Occipital lobe (tissue), 1 donor: ENCODE measurements at regions not wholly inside any gene's neighbourhood (a gene's known extent, or its start where the extent isn't known, plus 50 kb on each side); places are given as distances from the start of the nearest gene placed in this dataset.
"Not testable (repeated sequence)": the region's sequence is repeated elsewhere in the genome, so short reads cannot be mapped to it uniquely, and the experiment has no call there.

Experiments used
- DNase-seq: peaks from one replicate; lab custom pipeline; 2025; lab: John Stamatoyannopoulos, UW

DNA sequence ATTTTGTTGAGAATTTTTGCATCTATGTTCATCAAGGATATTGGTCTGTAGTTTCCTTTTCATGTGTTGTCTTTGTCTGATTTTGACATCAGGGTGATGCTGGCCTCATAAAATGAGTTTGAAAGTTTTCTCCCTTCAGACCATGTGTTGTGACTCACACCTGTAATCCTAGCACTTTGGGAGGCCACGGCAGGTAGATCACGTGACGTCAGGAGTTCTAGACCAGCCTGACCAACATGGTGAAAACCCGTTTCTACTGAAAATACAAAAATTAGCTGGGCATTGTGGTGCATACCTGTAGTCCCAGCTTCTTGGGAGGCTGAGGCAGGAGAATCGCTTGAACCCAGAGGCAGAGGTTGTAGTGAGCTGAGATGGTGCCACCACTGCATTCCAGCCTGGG lies 716.4 kb upstream of the GOT2 start:
- DNase-seq = not testable (repeated sequence)

DNA sequence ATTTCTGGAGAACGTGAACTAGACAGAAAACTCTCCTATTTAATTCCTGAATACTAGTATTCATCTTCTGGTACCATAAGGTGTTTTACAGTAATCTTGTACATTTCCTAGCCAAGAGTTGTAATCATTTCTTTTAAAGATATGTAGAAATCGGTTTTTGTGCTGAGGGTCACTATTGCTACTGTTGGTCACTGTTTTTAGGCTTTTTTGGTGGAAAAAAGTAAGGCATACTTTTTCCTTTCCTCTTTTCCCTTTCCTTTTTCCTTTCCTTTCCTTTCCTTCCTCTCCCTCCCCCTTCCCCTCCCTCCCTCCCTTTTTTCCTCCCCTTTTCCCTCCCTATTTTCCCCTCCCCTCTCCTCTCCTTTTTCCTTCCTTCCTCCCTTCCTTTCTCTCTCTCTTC lies 706.4 kb upstream of the GOT2 start:
- no peak for DNase-seq

DNA sequence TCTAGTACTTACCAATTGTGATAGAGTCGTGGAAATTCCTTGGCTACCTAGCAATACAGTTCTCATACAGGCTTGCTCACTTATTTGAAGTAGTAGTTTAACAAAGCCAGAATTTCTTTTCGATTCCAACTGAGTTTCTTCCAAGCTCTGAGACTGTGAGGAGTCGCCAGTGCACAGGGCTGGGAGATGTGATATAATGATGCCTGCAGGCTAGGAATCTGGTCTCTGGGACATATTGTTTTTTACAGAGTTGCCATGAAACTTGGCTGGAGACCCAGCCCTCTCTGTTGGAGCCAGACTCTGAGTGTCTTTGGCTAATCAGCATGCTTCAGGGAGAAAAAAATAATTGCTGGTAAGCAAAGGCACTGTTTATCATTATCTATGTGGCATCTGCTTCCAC lies 698.8 kb upstream of the GOT2 start:
- no peak for DNase-seq

DNA sequence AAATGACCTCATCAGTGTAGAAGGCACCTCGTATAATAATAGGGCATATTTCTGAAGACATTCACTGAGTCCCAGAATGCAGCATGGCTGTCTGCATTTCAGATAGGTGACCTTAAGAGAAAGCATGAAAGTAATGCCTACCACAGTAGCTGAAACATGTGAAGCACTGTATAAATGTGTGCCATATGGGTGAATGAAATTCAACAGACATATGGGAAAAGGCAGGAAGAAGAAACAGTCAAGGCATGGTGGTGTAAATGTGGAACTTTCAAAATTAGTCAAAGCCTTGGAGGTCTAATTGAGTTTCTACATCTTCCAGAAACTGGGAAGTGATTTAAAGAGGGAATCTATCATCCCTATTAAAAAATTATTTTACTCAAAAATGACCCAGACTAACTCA lies 698.2 kb upstream of the GOT2 start:
- no peak for DNase-seq

DNA sequence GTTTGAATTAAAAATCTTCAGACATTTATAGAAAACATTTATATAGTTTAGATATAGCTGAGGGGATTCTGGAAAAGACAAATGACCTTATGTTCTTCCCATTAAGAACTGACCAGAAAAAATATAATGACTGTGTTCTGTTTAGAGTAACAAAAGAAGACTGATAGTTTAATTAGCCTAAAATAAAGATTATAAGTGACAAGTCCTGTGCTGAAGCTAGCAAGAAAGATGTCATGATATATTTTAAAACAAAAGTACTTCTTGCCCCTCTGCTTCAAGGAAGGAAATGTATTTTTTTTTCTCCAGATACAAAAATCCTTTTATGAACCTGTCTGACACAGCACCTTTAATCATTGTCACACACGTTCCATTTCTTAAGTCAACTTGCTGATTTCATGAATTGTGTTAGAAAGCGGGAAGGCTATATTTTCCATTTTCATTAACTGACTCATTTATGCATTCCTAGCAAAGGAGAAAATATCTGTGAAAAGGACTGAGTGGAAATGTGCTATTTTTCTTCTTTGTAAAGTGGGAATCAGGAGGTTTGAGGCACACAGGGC lies 690.7 kb upstream of the GOT2 start:
- no peak for DNase-seq

DNA sequence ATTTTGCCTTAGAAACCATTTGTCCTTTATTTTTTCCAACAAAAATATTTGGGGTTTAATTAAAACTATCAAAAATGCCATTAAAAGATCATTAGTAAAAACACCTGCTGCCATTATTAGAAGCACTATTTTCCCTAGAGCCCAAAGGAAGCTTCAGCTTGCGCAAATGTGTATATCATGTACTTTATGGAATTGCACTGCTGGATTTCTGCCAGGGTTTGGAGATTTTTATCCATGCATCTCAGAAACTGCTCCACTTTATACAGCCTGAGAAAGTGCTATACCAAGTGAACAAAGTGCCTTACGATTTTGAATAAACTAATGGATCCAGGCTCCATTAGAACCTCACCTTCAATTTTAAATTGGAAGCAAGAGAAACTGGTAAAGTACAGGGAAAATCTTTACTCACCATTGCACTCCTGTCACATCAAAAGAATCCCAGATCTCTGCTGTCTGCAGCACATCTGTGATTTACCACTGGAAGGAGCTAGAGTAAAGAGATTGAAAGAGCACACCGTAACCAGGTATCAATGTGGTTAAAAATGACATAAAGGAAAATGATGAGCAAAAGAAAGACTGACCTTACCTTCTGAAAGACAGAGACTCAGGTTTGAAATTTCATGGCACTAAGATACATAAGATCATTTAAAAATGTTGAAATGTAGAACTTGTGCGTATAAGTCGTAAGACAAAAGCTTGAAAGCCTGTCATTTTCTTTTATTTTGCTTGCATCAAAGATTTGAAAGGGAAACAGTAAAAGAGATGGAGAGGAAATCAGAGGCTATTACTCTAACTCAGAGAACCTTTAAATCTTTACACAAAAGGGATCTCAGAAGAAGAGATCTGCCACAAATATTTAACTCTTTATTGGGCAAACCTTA lies 678.1 kb upstream of the GOT2 start:
- DNase-seq = no peak

DNA sequence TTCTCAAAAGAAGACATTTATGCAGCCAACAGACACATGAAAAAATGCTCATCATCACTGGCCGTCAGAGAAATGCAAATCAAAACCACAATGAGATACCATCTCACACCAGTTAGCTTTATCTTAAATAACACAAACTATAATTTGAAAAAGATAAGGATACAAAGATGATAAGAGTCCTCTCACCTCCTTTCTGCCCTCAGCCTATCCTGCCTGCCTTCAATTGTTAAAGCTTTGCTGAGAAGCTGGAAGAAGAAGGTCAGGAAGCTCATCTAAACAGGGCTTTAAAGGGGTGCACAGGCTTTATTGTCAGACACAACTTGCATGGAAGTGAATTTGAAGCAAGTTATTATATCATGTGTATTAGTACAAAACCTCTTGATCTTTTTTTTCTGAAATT lies 676.3 kb upstream of the GOT2 start:
- no peak for DNase-seq

DNA sequence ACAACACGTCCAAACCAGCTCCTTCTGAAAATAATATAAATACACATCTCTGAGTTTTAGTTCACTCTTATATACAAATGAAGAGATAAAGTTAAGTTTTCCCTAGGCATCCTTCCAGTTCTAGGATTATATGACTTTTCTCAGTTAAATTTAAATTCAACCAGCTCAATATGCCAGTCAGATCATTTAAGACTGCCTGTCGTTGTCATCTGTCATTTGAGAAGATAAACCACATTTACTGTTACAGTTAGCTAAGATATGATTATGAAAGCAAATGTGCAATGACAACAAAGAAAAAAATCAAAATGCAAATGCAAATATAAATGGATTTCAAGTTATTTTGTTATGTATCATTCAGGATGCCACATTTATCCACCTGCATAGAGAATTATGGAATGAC lies 671.7 kb upstream of the GOT2 start:
- no peak for DNase-seq

DNA sequence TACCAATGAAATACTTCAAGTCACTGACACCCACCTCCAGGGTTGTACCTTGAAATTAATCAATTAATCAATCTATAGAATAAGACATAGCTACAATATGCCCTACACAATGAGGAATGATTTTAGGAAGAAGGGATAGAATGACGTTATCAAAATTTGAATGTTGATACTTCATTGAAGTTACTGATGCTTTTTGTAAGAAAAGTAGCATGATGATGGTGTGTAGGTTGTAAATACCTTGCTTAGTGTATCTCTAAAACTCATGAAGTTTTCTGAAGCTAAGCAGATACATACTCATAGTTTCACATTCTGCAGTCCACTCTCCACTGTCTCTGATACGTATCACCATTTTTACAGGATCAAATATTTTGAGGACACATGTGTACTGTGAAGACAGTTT lies 670.4 kb upstream of the GOT2 start:
- DNase-seq = no peak

DNA sequence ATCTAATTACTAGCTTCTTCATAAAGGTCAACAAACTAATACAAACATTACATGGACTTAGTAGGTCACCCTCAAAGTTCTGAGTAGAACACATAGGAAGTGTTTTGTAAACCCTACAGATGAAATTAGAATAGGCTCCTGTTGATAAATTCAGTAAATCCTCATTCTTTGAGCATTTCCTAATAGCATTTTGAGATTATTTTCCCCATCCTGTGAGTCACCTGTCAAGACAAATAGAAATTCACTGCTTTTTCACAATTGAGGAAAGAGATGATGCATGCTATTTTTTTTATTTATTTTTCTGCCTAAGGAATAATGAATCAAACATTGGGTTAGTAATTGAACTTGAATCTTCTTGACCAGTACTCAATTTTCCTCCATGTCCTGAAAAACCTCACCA lies 666.7 kb upstream of the GOT2 start:
- no peak for DNase-seq

DNA sequence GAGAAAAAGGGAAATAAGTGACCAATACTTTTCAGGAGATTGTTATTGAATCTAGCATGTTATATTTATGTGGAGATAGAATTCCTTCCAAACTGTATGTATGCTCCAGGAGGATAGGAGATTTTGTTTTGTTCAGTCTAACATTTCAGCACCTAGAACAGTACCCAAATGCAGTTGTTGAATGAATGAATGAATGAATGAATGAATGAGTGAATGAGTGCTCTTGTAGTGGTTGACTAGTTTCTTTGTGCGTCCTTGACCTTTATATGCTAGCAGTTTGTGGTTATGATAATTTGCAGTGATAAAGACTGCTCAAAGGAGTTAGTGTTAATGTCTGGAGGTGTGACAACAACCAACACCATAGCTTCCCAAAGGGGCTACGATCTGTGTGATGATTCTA lies 663.5 kb upstream of the GOT2 start:
- DNase-seq = no peak

DNA sequence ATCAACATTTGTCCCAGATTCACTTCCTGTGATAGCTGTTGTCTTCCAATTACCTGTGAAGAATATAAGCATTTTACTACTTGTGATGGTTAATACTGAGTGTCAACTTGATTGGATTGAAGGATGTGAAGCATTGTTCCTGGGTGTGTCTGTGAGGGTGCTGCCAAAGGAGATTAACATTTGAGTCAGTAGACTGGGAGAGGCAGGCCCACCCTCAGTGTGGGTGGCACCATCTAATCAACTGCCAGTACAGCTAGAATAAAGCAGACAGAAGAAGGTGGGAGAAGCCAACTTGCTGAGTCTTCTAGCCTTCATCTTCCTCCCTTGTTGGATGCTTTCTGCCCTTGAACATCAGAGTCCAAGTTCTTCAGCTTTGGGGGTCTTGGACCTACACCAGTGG lies 660.4 kb upstream of the GOT2 start:
- no peak for DNase-seq

DNA sequence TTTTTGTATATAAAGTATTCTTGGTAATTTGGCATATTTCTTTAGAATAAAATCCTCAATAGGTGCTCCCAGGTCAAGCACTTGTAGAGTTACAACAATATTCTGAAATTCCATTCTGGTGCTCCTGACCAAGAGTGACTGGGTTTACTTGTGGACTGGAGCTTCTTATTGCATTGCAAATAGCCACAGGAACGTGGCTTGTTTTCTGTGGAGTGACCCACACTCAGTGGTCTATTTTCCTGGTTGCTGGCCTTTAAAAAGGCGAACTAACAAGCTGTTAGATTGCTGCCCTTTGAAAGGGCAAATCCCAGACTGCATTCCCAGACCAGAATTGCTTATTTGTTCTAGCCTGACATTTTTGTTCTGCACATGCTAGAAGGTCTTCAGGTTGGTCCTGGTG lies 658.8 kb upstream of the GOT2 start:
- no peak for DNase-seq

DNA sequence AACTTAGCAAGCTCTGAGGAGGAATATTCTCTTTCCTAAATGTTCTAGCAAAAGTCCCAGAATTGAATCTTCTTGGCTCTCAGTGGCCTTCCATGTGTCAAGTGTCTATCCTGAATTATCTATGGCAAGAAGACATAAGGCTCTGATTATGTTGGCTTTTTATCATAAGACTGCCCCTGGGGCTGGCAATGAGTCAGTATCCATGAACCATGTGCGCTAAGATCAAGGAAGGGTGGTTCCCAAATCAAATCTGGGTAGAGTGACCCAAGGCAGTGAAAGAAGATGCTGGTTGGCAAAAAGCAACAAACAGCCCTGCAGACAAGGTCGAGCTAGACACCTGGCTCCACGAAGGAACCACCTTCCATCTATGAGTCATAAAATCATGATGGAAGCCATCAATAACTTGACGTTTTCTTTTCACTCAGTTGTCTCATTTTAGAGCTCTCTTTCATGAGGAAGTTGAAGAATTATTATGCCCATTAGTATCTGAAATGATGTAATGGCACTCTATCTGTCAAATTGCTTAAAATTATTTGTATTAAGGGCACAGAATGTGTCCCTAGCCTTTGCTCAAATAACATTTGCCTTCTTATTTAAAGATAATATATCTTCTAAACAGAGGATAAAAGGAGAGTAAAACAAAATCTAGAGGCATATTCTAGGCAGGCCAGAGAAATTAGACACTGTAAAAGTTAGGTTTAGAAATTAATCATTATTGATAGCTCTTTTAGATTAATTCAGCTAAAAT lies 657.7 kb upstream of the GOT2 start:
- DNase-seq = no peak

DNA sequence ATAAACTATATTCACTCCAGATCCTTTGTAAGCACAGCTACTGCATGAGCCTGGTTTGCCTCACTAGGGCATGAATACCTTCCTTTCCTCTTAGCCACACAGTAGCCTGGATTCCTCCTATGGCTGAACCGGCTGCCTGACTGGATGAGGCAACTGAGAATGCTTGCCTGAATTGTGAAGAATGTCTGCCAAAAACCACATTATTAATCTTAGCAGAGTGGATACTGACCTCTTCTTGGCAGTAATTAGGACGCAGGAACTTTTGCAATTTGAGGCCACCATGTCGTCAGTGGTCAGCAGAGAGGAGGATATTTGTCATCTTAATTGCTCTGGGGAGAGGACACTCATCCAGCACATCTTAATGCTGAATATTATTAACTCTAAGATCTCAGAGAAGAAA lies 651.8 kb upstream of the GOT2 start:
- DNase-seq = no peak

DNA sequence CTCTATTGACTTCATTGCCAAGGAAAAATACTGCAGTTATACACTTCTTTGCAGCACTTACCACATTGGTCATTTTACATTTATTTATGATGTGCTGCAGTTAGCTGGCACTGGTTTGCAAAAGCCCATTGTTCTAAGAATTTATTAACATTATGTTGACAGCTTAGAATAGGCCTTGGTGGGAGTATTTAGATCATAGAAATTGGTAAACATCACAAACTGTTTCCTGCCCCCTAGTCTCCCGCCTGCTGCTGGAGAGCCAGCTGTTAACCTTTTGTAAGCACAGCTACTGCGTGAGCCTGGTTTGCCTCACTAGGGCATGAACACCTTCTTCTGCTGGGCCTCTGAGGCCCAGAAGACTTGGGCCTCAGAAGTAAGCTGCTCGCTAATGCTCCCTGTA lies 651.4 kb upstream of the GOT2 start:
- no peak for DNase-seq

DNA sequence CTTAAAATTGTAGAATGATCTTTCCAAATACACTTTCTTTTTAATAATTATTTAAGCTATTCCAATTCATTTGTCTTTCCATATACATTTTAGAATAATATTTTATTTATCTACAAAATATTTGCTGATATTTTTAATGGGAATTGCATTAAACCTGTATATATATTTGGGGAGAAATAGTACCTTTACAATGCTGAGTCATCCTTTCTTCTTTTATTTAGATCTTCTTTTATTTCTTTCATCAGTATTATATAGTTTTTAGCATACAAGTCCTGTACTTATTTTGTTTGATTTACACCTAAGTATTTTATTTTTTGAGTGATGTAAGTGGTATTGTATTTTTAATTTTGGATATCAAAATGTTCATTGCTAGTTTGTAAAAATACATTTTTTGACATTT lies 639.5 kb upstream of the GOT2 start:
- no peak for DNase-seq

DNA sequence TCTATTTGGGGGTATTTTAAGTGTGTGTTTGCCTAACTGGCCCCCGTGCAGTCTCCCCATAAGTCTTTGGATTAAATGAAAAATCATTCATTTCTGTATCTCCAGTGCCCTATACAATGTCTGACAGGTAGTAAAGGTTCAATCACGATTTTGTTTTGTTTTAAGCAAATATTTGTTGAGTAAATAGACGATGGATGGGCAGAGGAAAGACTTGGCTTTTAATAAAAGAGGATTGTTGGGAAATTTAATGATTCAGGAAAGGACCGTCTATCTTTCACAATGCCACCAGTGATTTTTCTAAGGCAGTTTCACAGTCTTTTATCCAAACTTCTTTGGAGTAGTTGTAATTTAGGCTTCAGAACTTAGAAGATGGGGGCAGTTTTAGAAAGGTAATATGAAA lies 636.6 kb upstream of the GOT2 start:
- no peak for DNase-seq

DNA sequence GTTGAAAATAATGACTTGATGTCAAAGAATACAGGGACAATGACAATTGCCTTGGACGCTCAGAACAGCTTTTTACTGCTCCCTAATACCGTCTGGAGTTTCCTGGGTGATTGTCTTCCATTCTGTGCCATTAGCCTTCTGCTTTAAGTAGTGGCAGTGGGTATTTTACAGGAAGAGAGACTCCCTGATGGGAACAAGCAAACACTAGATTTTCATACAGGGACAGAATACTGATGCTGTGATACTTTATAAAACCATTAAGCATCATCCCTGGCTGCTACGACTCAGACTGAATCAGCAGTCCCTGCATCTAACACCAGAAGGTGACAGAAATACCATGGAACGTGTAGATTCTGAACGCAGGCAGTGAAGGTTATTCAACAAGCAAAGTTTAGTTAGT lies 635.4 kb upstream of the GOT2 start:
- DNase-seq = no peak

DNA sequence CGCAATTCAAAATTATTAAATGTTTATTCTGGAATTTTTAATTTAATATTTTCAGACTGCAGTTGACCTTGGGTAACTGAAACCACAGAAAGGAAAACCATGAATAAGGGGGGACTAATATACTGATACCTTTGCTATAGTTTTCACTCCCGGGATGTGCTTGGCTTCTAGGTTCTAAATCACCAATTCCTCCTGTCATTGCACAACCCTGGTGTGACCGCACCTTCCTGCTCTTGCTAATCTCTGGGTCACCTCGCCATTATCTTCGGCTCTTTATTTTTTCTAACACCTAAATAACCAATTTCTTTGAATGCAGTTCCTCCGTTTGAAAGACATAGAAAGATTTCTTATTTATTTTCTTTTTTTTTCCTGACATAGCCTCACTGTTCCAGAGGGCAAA lies 634.5 kb upstream of the GOT2 start:
- DNase-seq = no peak

DNA sequence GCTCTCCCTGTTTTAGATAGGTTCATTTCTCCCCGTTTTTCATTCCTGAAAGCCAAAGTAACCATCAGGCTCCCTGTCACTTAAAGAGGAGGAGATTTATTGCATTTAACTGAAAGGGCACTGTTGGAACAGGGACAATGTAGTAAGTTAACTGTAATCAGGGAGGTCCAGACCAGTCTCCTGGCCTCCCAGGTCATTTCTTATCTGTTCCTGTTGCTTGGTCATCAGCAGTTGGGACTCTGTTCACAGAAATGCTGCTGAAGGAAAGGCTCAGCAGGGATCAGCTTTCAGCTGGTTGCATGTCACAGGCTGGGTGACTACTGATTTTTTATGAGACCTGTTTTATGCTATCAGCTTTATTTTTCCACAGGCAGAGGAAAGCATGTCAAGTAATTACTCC lies 622.6 kb upstream of the GOT2 start:
- DNase-seq = no peak

DNA sequence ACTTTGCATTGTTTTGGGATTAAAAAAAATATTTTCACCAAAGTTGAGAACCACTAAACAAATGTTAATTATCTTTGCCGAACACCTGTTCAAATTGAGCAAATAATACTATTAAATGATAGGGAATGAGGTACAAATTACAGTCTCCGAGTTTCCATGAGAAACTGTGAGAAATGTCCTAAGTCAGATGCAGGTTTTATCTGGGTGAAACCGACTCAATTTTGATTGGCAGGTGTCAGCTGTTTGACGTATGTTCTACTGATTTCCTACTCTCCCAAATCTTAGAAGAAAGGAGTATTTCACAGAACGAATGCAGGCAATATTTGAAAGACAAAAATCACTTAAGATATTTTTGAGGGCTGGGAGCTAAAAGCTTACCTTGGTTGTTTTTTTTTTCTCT lies 622.0 kb upstream of the GOT2 start:
- DNase-seq = no peak

DNA sequence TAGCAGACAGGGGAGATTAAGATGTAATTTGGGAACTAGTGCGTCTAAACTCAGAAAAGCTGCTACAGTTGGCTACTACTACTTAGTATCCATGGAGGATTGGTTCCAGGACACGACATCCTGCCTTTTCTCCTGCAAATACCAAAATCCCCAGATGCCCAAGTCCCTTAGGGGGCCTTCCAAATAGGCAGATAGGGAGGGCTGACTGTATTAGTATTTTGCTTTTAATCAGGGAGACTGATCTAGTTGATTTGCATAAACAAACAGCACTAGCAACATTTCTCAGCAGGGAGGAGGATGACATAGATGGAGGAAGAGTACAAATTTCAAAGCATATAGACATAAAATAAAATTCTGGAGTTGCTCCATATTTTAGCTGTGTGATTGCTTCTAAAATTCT lies 621.6 kb upstream of the GOT2 start:
- DNase-seq = no peak
